ENCODE measurements at regions not wholly inside any gene's neighbourhood (a gene's known extent, or its start where the extent isn't known, plus 50 kb on each side); places are given as distances from the start of the nearest gene placed in this dataset.

GRCh38 chr4:19300213-19300612 is 951.5 kb upstream of the SLIT2 start:
- TF ChIP-seq TAF1 (IDR thresholded peaks at IDR 0.05; ENCODE audit: borderline replicate concordance, insufficient read depth, low read length) (no peak), REST (IDR thresholded peaks at IDR 0.05; ENCODE audit: insufficient read depth in 1 of 2, low read depth in 2 of 2, low read length in 2 of 2) (no peak)

All from PFSK-1 (cell line).